HG02870 (cell line): ENCODE measurements at regions not wholly inside any gene's neighbourhood (a gene's known extent, or its start where the extent isn't known, plus 50 kb on each side); places are given as distances from the start of the nearest gene placed in this dataset.

ENCODE experiments used
- ATAC-seq: cut with Tn5 transposase; IDR thresholded peaks from one replicate; pipeline ENCODE4 v1.9.1; 2021; ENCODE audit warnings: mild to moderate bottlenecking, moderate library complexity; ENCODE audit not compliant: unreplicated experiment

- no peak for ATAC-seq
Measured at GRCh38 chr22:47443836-47444745, 681.6 kb downstream of the TBC1D22A start.

DNA sequence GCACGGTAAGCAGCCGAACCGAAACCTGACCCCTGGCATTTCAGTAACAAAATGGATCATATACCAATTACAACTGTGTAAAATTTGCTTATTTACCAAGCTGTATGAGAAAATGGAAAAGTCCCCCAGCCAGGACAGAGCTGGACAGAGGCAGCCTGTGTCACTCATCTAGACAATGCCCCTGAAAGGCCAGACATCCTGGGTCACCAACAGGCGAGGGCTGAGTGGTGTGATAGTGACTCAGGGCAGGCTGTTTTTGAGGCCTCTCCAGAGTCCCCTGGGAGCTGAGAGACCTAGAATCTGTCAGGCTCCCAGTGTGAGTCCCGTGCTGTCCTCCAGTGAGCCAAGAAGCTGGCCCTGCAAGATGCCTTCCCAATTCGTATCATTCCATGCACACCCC lies 680.4 kb downstream of the TBC1D22A start:
- ATAC-seq = no peak

DNA sequence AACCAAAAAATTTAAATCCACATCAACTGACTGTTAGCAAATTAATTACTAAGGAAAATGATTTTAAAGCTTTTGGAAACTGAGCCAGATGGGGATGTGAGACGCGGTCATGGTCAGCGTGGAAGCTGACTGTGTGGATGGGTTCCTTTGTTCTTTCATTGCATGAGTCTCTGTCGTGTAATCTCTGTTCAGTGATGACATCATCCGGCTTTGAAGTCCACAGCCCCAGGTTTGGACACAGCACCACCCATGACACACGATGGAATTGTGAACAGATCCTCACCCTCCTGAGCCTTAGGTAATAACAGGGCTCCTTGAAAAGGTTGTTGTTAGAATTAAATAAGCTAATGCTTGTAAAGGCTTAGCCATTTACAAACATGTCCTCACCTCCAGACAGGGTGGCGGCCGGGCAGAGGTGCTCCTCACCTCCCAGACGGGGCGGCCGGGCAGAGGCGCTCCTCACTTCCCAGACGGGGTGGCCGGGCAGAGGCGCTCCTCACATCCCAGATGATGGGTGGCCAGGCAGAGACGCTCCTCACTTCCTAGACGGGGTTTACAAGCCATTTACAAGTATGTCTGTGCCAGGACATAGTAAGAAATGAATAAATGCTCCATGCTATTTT lies 677.3 kb downstream of the TBC1D22A start:
- ATAC-seq = no peak

DNA sequence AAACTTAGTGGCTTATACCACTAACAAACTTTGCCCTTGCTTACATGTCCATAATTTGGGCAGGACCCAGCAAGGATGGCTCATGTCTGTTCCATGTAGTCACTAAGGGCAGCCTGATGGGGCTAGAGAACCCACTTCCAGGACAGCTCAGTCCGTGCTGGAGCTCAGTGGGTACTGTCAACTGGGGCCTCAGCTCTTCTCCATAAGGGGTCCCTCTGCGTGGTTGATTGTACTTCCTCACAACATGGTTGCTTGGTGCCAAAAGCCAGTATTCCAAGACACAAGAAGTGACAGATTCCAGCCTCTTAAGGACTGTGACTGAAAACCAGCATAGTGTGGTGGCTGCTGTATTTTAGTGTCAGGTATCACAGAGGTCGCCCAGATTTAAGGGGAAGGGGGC lies 675.2 kb downstream of the TBC1D22A start:
- ATAC-seq = no peak

- ATAC-seq = no peak
Measured at GRCh38 chr22:47437110-47437509, 674.7 kb downstream of the TBC1D22A start.

DNA sequence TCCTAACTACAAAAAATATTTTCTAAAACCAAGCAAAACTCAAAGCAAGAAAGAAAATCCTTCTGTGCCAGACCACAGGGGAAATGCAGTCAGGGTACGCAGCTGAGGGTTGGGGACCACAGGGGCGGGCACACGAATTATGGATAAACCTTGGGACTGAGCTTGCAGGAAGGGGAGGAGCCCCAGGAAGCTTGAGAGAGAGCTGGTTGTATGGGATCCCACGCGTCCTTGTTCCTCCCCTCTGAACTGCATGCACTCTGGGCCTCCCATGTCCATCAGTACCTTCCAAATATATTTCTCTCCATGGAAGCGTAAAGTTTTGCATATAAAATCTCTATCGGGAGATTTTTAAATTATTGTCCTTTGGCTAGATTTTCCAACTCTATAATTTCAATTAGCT lies 673.4 kb downstream of the TBC1D22A start:
- ATAC-seq = no peak

DNA sequence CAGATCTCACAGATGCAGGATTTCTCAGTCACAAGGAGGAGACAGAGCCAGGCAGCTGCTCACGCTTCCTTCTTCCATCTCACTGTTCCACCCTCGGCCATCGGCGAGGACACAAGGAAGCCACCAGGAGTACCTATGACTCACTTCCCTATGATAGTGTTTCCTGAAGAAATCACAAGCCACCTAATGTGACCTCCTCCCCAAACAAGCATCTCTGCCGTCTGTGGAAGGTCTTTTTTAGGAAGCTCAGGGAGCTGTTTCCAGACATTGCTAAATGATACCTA lies 672.7 kb downstream of the TBC1D22A start:
- no peak for ATAC-seq

DNA sequence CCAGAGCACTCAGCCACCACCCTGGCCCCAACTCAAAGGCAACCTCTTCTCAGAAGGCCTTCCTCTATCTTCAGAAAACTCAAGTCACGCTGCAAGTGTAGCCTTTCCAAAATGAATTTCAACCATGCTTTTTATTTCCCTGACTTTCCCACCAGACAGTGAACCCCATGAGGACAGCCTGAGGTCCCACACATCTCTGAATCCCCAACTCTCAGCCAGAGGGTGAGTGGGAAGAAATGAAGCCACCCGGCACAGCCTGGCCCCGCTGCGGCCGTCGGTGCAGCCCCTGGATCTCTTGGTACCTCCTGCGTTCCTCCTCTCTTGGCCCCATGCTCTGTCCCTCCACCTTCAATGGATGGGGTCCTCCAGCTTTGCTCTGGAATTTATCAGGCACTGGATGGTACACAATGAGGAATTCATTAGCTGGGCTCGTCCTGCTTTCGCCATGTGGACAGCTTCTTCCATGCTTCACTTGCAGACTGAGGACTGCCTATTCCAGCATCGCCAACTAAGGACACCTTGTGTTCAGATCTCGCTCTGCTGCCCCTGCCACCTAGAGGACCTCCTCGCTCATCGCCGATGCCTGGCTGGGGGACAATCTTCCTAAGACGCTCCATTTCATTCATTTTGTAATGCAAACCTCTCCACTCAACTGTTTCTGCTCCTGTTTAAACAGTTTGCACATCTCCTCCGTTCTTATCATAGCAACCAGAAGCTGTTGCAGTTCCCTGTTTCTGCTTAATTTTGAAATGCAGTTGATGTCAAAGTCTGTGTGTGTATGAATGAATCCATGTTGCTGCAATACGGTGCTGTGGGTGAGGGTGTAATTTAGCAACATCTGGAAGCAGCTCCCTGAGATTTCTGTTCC lies 672.1 kb downstream of the TBC1D22A start:
- ATAC-seq = no peak

DNA sequence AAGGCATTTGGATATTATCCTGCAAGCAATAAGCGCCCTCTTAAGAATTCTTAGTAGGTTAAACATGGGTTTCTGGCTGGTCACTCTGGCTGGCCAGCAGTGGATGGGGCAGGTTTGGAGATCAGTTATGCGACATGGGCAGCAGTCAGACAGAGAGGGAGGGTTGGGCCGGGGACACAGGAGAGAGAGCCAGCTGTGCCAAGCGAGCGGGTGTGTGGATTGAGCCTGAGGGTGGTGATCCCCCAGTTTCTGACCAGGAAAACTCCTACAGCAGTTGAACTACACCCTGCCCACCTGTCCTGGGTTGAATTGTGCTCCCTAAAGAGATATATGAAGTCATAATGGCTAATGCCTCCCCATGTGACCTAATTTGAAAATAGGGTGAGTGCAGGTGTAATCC lies 671.2 kb downstream of the TBC1D22A start:
- no peak for ATAC-seq

DNA sequence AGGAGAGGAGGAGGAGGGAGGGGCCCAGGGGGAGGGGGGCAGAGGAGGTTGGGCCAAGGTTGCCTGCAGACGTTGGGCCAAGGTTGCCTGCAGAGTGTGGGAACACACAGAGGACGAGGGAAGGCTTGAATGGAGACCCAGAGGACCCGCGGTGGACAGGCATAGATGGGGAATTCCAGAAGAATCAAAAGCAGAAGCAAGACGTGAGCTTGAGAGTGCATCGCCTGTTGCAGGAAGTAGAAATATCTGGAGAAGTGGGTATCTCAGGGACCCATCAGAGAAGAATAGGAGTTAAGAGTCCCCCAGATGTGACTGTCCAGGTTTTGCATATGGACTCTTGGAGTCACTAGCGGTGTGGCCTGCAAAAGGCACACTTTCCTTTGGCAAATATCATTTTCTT lies 670.2 kb downstream of the TBC1D22A start:
- no peak for ATAC-seq

GRCh38 chr22:47423861-47424820 lies 661.7 kb downstream of the TBC1D22A start:
- no peak for ATAC-seq

DNA sequence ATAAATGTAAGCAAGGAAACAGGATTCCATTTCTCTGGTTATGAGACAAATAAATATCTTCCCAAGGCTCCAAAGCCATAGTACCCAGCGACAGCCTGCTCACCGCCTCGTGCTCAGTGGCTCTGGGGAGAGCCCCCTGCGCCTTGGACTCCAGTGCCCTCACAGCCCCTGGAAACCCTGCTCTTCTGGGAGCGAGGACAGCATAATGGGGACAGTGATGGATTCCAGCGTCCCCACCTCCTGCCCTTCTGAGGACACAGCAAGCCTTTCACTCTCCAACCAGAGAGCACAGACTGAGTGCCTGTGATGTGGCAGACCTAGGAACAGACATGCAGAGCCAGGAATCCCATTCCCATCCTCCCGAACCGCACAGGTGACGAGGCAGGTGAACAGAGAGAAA lies 660.8 kb downstream of the TBC1D22A start:
- ATAC-seq = no peak

DNA sequence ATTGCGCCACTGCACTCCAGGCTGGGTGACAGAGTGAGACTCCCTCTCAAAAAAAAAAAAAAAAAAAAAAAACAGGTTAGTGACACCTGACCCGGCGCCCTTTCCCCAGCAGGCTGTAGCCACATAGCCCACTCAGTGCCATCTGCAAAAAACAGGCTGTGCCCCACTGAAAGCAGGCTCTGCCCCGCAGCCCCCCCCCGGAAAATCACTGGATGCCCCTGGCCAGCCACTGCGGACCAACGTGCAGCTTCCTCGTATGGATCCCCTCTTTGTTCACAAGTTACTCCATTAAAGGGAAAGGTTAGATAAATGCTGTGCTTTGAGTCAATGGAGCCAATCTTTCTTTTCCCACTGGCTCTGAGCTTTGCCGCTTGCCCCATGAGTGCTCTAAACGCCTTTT lies 660.3 kb downstream of the TBC1D22A start:
- ATAC-seq = no peak

DNA sequence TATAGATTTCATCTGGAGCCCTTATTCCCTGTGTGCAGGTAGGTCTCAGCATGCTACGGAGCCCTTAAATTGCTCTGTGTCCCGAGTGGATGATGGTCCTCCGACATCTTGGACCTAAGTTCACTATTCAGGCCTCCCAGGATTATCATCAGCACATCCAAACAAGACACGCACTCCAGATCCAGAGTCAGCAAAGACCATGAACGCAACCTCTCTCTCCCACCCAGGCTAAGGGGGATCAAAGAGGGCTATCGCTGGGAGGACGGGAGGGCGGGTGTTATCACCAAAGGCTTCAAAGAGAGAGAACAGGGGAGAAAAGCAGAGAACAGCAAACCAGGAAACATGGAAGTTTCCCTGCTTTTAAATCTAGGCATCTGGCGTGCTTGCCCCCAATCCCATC lies 659.4 kb downstream of the TBC1D22A start:
- ATAC-seq = no peak

DNA sequence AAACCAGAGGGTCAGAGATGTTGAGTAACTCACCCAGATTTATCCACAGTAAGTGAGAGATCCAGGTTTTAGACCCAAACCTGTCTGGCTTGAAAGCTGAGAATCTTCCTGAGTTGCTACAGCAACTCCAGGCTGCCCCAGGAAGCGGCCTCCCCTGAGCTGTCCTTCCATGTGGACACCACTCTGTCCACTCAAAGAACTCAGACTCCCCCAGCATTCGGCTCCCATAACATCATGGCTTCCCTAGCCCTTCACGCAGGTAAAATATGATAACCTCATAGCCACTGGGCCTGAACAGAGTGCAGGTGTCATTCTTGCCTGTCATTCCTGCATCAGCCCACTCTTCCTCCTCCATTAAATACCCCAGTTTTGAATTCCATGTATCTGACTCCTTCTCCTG lies 657.8 kb downstream of the TBC1D22A start:
- no peak for ATAC-seq

GRCh38 chr22:47419239-47419638 lies 656.8 kb downstream of the TBC1D22A start:
- no peak for ATAC-seq

GRCh38 chr22:47417699-47418098 lies 655.2 kb downstream of the TBC1D22A start:
- no peak for ATAC-seq

- no peak for ATAC-seq
Measured at GRCh38 chr22:47411006-47411405, 648.6 kb downstream of the TBC1D22A start.

DNA sequence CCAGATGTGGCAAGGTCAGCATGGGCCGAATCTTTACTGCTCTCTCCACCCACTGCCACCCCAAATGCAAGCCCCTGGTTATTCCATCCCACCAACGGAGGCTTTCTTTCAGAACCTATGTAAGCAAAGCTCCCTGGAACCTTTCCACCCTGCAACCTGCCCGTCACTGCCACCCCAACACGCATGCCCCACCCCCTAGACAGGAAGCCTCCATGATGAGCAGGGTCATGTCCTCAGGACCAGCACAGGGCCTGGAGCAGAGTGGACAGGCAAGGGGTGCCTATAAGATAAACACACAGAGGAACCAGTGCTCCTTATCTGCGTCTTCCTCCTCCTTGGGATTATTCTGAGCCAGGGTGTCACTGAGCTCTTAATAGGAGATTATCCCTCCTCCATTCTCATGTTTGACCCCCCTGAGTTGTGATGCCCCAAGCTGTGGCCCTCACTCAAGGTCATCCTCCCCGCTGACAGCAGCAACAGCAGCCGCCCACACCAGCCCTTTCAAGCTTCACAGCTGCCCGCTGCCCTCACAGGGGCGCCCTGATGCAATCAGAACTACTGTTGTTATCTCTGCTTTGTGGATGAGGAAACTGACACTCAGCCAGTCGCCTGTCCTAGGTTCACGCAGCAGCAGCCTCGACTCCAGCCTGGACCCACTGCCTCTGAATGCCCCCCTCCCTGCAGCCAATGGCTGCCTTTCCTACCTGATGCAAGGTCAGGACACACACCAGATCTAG lies 647.3 kb downstream of the TBC1D22A start:
- ATAC-seq = no peak

DNA sequence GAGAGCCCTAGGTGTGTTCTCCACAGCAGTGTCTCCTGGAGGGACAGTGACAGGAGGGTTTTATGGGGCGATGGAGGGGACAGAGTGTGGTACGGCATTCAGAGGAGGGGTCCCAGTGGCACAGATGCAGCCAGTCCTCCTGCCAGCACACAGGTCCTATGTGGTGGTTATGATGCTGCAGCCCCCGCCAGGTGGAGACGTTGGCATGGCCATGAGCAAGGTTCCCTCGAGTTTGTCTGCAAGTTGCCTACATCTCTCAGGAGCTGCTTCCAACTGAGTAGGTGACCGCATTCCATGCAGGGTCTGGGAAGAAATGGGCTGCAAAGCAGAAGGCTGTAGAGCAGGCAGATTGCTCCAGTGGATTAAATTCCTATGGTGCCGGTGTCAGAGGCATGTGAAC lies 646.0 kb downstream of the TBC1D22A start:
- ATAC-seq = no peak
